Stimulated activated CD8-positive, alpha-beta memory T cell treated with anti-CD3 and anti-CD28 coated beads, Interleukin-4, amount 100 ng/mL, for 48 hours (primary cell): ENCODE measurements at regions not wholly inside any gene's neighbourhood (a gene's known extent, or its start where the extent isn't known, plus 50 kb on each side); places are given as distances from the start of the nearest gene placed in this dataset.

Source experiments
- DNase-seq: peaks from one replicate; pipeline ENCODE4 v3.0.0-alpha.2; 2020

DNA sequence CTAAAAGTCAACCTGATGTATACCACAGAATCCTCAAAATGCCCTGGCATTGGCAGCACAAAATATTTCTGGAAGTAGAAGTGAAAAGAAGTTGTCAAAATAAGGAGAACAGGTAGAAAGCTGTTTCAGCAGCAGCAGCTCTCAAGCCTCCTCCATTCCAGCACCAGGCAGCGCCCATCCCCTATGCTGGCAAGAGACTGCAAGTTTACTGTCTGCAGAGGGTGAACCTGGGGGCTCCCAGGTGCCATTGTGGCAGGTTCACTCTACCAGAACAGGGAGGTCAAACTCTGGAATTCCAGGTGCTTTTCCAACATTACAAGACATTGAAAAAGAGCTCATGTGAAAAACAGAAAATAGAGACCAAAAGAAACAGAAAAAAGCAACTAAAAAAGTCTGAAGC, 128.8 kb upstream of the CTTNBP2NL start:
- DNase-seq: no peak

DNA sequence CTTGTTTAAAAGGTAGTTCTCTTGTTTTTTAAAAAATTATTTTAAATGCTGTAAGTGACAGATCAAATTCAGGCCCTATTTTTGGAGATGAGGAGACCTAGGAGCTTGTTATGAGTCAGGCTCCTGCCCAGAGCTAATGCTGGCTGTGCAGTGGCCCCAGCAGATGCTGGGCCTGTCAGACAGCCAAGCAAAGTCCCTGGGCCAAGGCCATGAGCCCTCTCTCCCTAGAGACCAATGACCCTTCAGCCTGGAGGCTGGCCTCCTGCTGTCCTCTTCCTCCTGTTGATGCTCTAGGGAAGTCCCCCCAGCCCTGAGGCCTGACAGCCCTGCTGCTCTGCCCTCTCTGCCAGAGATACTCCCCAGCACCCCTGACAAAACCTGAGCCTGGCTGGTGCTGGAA, 128.1 kb upstream of the CTTNBP2NL start:
- no peak for DNase-seq

DNA sequence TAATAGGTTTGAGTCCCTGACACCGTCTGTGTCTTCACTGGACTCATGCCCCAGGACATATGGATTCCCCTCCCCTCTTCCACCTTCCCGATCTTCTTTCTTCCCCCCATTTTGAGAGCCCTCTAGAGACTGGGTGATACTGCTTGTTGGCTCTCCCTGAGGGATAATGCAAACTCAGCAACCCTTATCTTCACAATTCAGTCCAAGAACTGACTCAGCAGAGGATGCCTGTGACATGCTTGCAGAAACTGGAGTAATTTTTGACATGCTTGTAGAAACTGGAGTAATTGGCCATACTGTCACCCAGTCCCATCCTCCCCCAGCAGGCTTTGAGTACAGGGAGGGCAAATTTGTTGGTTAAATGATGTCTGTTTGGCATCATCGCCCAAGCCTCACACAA, 127.6 kb upstream of the CTTNBP2NL start:
- no peak for DNase-seq

GRCh38 chr1:112271270-112271669, 124.7 kb upstream of the CTTNBP2NL start:
- no peak for DNase-seq

DNA sequence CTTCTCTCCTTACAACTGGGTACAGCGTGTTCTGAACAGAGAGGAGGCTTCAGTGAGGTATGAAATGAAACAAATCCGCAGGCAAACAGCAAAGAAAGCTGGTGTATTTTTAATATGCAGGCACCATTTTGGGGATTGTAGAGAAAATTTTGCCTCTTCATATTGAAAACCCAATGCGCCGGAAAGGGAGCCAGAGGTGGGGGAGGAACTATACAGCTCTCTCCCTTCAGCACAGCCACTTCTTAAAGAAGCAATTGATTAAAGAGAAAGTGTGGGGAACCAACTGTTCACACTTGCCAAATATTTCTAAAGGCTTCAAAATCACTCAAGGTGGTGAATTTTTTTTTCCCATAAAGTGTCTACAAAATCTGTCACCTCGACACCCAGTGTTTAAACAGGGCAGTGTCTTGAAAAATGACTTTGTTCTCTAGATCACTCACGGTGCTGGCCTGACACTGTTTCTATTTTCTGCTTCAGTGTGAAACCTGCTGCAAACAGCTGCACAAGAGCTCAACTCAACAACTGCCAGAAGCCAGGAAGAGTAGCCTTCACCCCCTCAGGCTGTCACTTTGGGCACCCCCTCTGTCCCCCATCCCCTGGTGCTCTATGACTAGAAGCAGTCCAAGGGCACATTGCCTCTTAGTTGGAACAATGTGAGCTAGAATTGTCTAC, 123.8 kb upstream of the CTTNBP2NL start:
- no peak for DNase-seq

- no peak for DNase-seq
Observed at GRCh38 chr1:112284796-112285195, 111.2 kb upstream of the CTTNBP2NL start.

- DNase-seq: no peak
Observed at GRCh38 chr1:112285316-112285715, 110.7 kb upstream of the CTTNBP2NL start.

- DNase-seq: no peak
Observed at GRCh38 chr1:112285746-112286145, 110.3 kb upstream of the CTTNBP2NL start.

- peak; percentile 29 for DNase-seq
Observed at GRCh38 chr1:112296908-112297307, 99.1 kb upstream of the CTTNBP2NL start.

GRCh38 chr1:112297536-112297935, 98.5 kb upstream of the CTTNBP2NL start:
- DNase-seq: no peak

- peak; percentile 59 for DNase-seq
Observed at GRCh38 chr1:112298558-112298957, 97.5 kb upstream of the CTTNBP2NL start.

DNA sequence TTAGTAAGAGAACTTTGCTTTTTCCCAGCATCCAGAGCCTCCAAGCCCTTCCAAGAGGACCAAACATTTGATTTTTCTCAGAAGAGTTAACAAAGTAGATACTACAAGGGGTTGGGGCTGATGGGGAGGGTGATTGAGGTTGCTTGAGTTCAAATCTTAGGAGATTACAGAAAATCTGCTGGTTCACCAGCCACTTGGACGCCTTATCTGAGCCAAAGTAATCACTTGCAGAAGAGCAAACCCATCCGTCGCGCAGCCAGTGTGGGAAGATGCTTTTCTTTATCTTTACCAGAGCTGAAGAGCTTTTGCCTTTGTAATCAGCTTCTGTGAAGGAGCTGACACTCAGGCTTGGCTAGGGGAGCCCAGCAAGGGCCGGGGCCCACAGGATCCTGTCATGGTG, 91.9 kb upstream of the CTTNBP2NL start:
- DNase-seq: no peak

DNA sequence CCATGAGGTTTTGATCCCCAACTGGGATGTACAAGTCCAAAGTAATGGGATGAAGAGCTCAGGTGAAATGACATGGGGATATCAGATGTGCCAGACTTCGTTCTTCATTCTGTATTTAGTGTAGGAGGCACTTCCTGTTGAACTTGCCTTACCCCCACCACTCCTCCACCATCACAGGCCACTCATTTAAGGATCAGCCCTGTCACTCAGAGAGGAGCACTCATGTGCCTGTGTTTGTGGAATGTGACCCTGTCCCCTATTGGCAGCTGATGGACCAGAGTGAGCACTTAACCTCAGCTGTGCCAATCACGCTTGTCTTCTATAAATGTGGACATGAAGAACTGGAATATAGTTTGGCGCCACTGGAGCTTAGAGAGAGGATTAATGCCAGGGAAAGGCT, 91.4 kb upstream of the CTTNBP2NL start:
- DNase-seq: no peak

DNA sequence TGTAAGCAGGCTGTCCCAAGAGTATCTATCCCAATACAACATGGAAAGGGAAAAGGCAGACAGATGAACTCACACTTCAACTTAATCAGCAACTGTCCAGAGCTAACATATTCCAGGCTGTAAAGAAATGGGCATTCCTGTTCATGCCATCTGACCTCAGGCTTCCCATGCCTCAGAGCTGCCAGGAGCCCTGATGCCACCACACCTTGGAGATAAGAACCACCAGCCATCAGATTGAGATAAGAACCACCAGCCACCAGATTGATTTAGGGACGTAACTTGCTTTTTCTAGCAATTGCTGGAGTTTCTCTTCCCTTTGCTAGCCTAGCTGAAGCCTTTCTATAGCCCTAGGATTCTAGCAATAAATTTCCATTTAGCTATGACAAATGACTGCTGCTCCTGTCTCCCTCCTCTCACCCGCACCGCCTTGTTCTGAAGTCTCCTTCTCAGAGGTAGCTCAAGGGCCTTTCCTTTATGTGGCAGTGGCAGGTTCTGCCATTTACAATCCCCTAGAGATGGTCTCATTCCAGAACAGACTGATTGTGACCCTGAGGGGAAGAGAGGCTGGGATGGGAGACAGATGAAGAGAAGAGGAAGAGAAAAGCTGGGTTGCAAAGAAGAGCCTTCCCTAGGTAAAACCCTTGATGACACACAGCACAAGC, 88.0 kb upstream of the CTTNBP2NL start:
- DNase-seq: no peak

DNA sequence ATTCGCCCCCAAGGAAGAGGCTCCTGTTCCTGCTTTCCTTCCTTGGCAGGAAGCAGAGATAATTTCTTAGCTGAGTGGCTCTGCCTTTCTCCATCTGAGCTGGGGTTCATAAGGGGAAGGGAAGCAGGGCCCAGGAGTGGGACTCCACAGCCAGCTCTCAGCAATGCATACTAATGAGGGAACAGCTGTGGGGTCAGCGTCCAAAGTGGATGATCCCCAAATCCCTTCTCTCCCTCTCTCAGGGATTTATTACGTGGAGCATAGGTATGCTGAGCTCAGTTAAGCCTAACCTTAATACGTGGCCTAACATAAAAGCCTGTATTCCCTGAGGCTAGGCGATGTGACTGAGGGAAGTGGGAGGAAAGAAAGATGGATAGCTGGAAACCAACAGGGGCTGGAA, 87.3 kb upstream of the CTTNBP2NL start:
- DNase-seq: no peak

- DNase-seq: no peak
Observed at GRCh38 chr1:112309499-112309898, 86.5 kb upstream of the CTTNBP2NL start.

GRCh38 chr1:112312315-112312714, 83.7 kb upstream of the CTTNBP2NL start:
- no peak for DNase-seq

DNA sequence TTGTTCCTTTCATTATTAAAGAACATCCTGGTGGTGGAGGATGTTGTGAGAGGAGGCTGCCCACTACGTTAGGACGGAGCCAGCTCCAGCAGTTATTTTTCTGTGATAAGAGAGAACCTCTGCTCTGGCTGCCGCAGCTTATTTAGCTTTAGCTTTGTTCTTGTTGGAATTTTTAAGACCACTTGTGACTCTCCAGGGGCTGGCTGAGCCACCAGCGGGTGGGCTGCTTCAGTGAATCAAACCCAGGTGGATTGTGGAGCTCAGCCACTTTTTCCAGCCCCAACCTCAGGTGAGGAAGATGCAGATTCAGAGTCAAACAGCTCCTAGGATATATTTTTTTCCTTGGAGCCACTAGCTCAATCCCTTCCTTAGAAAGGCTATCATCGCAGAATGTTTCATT, 83.1 kb upstream of the CTTNBP2NL start:
- no peak for DNase-seq

GRCh38 chr1:112316254-112316913, 79.6 kb upstream of the CTTNBP2NL start:
- DNase-seq: no peak

- no peak for DNase-seq
Observed at GRCh38 chr1:112317140-112317539, 78.9 kb upstream of the CTTNBP2NL start.

- DNase-seq: no peak
Observed at GRCh38 chr1:112317611-112318062, 78.4 kb upstream of the CTTNBP2NL start.

GRCh38 chr1:112318263-112318662, 77.8 kb upstream of the CTTNBP2NL start:
- DNase-seq: no peak

DNA sequence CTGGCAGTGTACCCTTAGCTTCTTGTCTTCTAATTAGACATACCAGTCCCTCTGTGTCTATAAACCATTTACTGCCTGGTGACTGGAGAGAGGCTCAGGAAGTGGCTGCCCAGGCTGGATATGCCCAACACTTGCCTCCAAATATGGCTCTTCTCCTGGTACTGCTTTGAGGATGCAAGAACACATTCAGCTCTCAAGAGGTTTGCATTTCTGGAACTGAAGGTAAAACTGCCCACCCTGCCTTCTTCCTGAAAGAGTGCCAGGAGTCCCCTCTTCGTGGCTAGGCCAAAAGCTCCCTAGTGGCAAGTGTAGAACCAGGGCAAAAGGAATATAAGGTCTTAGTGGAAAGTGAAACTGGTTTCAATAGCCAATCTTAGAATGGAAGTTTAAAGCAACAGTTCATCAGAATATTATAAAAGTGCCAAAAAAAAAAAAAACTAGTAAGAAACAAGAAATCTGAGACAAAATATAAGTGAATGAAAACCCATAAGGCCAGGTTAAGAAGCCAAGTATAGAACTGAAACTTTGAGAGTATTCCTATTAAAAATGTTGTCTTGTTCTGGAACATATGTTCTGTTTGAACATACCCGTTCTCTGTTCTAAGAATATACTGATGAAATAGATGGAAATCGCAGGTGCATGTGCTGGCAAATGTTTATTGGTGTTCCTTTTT, 77.2 kb upstream of the CTTNBP2NL start:
- DNase-seq: no peak
